GM21737 (cell line): ENCODE measurements at regions not wholly inside any gene's neighbourhood (a gene's known extent, or its start where the extent isn't known, plus 50 kb on each side); places are given as distances from the start of the nearest gene placed in this dataset.

Experiments used
- ATAC-seq: cut with Tn5 transposase; IDR thresholded peaks from one replicate; pipeline ENCODE4 v1.9.1; 2021; ENCODE audit warnings: mild to moderate bottlenecking, moderate library complexity; ENCODE audit not compliant: unreplicated experiment

DNA sequence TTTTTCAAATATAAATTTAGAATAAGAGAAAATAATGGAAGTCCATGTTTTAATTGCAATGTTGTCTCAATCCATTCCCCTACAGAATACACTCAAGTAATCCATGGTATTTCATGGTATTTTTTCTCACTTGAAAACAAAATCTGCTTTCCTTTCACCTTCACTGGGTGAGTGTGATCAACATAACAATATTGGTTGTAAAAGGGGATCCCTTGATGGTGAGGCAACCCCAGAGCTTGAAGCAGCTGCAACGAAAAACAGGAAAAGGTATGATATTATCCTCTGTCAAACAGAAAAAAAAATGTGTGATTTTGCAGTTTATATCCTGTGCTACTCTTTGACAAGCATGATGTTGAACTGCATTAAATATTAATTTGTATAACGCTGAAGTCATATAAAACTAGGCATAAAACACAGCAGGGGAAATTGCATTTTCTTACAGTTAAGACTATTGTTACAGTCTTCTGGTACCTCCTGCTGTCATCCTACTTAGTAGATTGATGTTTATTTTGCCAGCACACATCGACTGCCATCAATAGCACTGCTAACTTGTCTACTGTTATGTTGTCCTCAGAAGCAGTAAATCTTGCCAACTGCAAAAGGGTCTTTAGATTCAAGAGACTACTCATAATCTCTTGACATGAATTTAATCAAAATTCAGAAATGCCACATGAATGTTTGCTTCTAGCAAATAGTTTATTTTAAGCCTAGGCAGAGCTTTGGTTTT, 373.1 kb upstream of the MIR17HG start:
- ATAC-seq: no peak

GRCh38 chr13:90979059-90979458, 368.4 kb upstream of the MIR17HG start:
- no peak for ATAC-seq

GRCh38 chr13:90984756-90985155, 362.7 kb upstream of the MIR17HG start:
- no peak for ATAC-seq

- ATAC-seq: no peak
Measured at GRCh38 chr13:90995001-90995400, 352.5 kb upstream of the MIR17HG start.

DNA sequence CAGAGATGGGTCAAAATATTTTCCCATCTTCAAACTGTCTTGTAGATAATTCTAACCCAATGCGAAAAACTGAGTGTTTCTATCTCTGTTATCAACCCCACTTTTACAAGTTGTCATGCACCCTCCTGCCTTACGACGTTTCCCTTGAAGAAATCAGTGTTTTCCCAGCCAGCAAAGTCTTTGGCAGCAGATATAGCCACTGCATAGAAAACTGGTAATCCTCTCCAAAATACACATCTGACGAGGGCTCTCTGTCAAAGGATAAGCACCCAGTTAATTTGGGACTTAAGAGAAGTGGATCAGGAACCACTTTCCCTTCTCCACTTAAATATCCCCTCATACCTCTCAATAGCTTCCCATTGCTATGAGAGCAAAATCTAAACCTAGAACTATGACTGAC, 351.9 kb upstream of the MIR17HG start:
- ATAC-seq: no peak

- no peak for ATAC-seq
Measured at GRCh38 chr13:90997951-90998350, 349.5 kb upstream of the MIR17HG start.

DNA sequence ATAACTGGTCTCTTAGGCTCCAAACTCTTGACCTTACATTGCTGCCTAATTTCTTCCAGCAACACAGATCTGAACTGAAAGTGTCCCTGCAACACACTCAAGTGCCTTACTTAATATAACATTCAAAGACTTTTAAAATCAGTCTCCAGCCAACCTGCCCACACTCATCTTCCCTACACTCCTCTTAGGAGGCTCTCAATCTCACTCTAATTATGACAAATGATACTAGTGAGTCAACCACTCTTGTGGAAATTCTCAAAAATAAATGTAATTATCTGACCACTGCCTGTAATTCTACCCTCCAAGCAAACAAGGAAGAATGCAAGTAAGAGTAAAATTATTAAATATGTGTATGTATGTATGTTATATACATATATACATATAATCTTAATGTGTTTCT, 348.1 kb upstream of the MIR17HG start:
- ATAC-seq: no peak

DNA sequence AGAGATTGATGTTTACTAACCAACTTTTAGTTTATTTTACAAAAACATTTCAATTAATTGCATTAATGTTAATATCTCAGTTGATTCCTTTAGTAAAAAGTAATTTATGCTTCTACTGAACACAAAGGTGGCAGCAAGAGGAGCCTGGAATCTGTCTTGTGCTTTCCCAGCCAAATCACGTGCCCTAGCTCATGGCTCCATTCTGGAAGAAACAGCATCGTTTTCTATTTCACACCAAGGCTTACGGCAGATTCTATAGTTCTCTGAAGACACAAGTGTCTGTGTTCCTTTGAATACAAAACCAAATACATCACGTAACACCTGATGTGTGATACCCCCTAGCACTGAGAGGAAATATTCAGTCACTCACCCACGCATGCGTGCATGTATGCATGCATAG, 346.1 kb upstream of the MIR17HG start:
- no peak for ATAC-seq

- no peak for ATAC-seq
Measured at GRCh38 chr13:91014696-91015095, 332.8 kb upstream of the MIR17HG start.

GRCh38 chr13:91017031-91017668, 330.3 kb upstream of the MIR17HG start:
- peak; percentile 97 for ATAC-seq

GRCh38 chr13:91017669-91018053, 329.8 kb upstream of the MIR17HG start:
- ATAC-seq: peak; percentile 18

GRCh38 chr13:91020461-91021034, 326.9 kb upstream of the MIR17HG start:
- no peak for ATAC-seq

DNA sequence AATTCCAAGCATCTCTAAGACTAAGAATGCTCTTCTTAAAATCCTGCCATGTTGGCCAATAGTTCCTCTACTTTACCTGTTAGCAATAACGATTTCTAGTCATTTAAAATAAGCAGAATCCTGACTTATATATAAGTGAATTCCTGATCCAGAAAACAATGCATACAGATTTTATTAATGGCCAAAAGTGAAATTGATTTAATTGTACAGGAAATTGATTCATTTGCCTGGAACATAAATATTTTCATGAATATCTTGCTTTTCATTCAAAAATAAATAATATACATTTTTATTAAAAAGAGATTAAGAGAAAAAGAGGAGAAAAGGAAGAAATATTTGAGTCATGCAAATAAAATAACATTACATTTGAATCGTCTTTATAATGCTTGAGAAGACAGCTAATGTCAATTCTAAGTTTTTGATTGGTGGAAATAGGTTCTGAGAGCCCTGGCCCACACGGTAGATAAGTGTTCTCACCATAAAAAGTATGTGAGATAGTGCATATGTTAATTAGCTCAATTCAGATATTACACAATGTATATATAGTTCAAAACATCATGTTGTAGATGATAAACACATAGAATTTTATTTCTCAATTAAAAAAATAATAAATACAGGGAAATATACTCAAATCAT, 323.2 kb upstream of the MIR17HG start:
- ATAC-seq: no peak

GRCh38 chr13:91025442-91025841, 322.0 kb upstream of the MIR17HG start:
- ATAC-seq: no peak

DNA sequence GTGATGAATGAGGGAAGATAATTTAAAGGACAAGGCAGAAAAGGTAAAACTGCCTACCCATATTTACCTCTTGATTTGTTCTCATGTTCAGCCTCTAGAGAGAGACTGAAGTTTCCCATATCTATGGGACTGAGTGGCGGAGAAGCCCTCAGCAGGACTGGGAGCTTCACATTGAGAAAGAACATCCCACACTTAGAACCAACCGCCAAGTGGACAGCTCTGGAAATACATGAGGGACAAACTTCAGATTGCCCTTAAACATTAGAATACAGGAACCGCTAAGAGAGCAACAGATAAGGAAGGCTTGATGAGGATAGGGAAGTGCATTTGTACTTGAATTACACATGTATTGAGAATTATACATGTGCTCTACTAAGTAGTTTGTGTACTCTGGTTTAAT, 316.0 kb upstream of the MIR17HG start:
- no peak for ATAC-seq

GRCh38 chr13:91032104-91032503, 315.4 kb upstream of the MIR17HG start:
- ATAC-seq: no peak

DNA sequence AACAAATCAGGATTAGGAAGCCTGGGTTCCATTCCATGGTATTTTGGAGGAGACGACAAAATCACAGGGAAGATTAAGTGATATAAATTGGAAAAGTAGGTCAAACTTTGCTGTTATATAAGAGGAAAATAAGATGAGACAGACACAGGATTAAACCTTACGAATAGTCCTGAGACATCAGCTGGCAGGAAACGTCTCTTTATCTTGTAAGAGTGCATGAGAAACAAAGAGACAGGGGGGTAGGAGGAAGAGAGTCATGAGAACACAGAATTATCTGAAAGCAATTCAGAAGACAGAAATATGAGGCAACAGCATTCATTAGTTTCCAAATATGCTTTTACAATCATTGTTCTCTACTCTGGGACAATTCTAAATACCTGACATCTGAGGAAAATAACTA, 310.6 kb upstream of the MIR17HG start:
- no peak for ATAC-seq

DNA sequence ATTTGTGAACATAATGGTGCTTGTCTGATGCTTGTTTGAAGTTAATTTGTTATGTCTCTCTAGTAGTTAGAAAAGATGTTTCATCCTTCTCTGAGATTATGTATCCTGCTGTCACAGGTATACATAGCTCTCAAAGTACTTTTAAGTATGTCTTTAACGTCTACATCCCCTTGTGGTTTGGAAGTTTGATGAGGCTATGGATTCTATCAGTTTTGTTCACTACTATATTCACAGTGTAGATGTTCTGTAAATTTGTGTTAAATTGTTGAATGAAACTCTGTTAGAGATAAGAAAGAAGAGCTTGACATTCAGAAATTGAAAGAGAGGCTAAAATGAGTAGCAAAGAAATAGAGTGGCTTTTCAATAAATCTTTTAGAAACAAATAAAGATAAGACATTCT, 304.6 kb upstream of the MIR17HG start:
- ATAC-seq: no peak

DNA sequence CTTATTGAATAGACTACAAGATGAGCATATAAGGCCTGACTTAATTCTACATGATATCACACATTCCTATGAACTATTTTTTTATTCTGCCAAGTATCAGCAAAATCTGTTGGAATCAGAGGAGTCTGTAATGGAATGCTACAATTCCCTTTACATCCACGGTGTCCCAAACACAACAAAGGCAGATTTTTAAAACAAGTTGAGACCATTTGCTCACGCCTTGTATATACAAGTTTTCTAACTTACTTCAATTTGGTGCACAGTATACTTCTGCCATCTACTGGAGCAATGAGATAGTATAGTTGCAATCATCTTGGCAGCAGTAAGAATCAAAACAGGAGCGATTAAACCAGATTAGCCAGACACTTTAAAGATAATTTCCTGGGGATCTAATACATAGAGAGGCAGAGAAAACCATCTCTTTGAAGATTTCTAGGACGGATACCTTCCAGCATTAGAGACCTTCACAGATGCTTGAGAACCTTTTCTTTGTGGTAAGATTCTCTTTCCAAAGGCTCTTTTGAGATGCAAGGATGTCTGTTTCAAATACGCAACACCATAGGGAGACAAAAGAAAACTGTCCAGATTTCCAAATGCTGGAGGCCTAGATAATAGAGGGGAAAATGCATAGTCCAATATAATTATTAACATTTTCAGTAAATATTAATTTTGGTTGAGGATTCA, 302.0 kb upstream of the MIR17HG start:
- ATAC-seq: no peak

- no peak for ATAC-seq
Measured at GRCh38 chr13:91046715-91047327, 300.7 kb upstream of the MIR17HG start.

GRCh38 chr13:91050970-91051369, 296.5 kb upstream of the MIR17HG start:
- ATAC-seq: no peak
